RWPE2 (cell line): ENCODE measurements at regions not wholly inside any gene's neighbourhood (a gene's known extent, or its start where the extent isn't known, plus 50 kb on each side); places are given as distances from the start of the nearest gene placed in this dataset.
"Not testable (repeated sequence)": the region's sequence is repeated elsewhere in the genome, so short reads cannot be mapped to it uniquely, and the experiment has no call there.

Source experiments
- ATAC-seq: fragments of 200-7000 bp; cut with Tn5 transposase; 3 replicates; pipeline ENCODE4 v1.9.1; 2021; ENCODE audit warnings: low read depth
- DNase-seq: peaks from one replicate; pipeline ENCODE4 v3.0.0-alpha.2; 2020; ENCODE audit warnings: low spot score
- H3K27ac ChIP-seq: fragments of 450-650 bp; 2 replicates; pipeline ENCODE4 v1.5.1; 2017; ENCODE audit warnings: mild to moderate bottlenecking; ENCODE audit not compliant: poor library complexity, severe bottlenecking
- H3K27me3 ChIP-seq: fragments of 250-450 bp; sonication (Bioruptor Pico); 2 replicates; pipeline ENCODE4 v1.5.1; 2021; ENCODE audit warnings: mild to moderate bottlenecking, moderate library complexity; ENCODE audit not compliant: insufficient read depth, poor library complexity, severe bottlenecking
- H3K36me3 ChIP-seq: fragments of 250-450 bp; sonication (Bioruptor Pico); 2 replicates; pipeline ENCODE4 v1.5.1; 2020; ENCODE audit warnings: low read depth, mild to moderate bottlenecking, moderate library complexity
- H3K4me1 ChIP-seq: fragments of 250-450 bp; sonication (Bioruptor Pico); 2 replicates; pipeline ENCODE4 v1.5.1; 2021; ENCODE audit warnings: mild to moderate bottlenecking, moderate library complexity; ENCODE audit not compliant: insufficient read depth, poor library complexity, severe bottlenecking
- H3K4me3 ChIP-seq: fragments of 250-450 bp; sonication (Bioruptor Pico); 2 replicates; pipeline ENCODE4 v1.5.1; 2021; ENCODE audit warnings: mild to moderate bottlenecking, moderate library complexity; ENCODE audit not compliant: severe bottlenecking
- H3K9me3 ChIP-seq: fragments of 250-450 bp; sonication (Bioruptor Pico); 2 replicates; pipeline ENCODE4 v1.5.1; 2021; ENCODE audit warnings: mild to moderate bottlenecking, moderate library complexity; ENCODE audit not compliant: severe bottlenecking
- CTCF ChIP-seq: fragments of 450-650 bp; IDR thresholded peaks from one replicate; pipeline ENCODE4 v1.5.1; 2017; ENCODE audit warnings: mild to moderate bottlenecking, moderate library complexity; ENCODE audit not compliant: poor library complexity, severe bottlenecking

DNA sequence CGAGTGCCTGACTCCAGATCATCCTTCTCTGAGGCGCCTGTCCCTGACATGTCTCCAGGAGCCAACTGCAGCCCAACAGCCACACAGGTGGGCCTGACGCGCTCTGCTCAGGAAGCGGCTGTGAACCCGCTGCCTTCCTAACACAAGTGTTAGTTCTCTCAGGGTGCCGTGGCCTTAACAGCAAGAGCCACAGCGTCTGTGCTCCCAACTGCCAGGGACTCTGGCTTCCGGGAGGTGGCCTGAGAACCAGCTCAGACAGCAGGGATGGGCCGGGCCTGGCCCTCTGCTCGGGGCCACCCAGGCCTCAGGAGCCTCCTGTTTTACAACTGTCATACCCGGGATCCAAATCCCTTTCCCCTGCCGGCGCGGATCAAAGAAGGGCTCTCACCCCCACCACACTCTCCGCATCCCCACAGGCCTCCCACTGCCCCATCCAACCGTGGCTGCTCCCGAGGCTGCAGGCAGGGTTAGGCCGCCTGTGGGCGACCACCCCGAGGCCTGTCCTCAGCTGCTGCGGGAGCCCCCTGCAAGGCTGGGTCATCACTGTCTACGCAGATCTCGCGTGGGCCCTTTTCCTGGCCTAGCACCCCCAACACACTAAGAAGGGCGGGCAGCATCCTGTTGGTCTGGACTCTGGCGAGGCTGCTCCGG, 114.2 kb upstream of the ZNF236 start:
- DNase-seq (no peak), ATAC-seq (no peak)
- Histone ChIP-seq H3K4me1 (no peaks in the 10 kb centered on the region), H3K4me3 (no peak overlapping the region), H3K9me3 (no peaks in the 10 kb centered on the region), H3K36me3 (no peaks in the 10 kb centered on the region), H3K27me3 (no peaks in the 10 kb centered on the region), H3K27ac (no peak overlapping the region)
- TF ChIP-seq CTCF = no peak

- no peaks in the 10 kb centered on the region for H3K27me3 ChIP-seq
- no peak for TF ChIP-seq CTCF
- H3K36me3 ChIP-seq = no peaks in the 10 kb centered on the region
- H3K9me3 ChIP-seq = no peaks in the 10 kb centered on the region
- H3K4me1 ChIP-seq = no peaks in the 10 kb centered on the region
- no peak for ATAC-seq
- H3K27ac ChIP-seq = no peak overlapping the region
- H3K4me3 ChIP-seq = no peak overlapping the region
- DNase-seq = no peak
These were observed 114.8 kb upstream of the ZNF236 start for GRCh38 chr18:76707534-76707933.

DNA sequence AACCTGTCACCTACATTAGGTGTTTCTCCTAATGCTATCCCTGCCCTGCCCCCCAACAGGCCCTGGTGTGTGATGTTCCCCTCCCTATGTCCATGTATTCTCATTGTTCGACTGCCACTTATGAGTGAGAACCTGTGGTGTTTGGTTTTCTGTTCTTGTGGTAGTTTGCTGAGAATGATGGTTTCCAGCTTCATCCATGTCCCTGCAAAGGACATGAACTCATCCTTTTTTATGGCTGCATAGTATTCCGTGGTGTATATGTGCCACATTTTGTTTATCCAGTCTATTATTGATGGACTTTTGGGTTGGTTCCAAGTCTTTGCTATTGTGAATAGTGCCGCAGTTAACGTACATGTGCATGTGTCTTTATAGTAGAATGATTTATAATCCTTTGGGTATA, 117.8 kb upstream of the ZNF236 start:
- ATAC-seq, H3K27me3 ChIP-seq, DNase-seq, H3K36me3 ChIP-seq, H3K4me3 ChIP-seq, H3K4me1 ChIP-seq, H3K27ac ChIP-seq, H3K9me3 ChIP-seq: not testable (repeated sequence)

- DNase-seq = no peak
- H3K4me1 ChIP-seq = no peaks in the 10 kb centered on the region
- H3K36me3 ChIP-seq = no peaks in the 10 kb centered on the region
- no peak overlapping the region for H3K27ac ChIP-seq
- H3K27me3 ChIP-seq = no peaks in the 10 kb centered on the region
- no peak for ATAC-seq
- TF ChIP-seq CTCF = no peak
- no peaks in the 10 kb centered on the region for H3K9me3 ChIP-seq
- no peak overlapping the region for H3K4me3 ChIP-seq
These were observed 122.4 kb upstream of the ZNF236 start for GRCh38 chr18:76699923-76700322.

DNA sequence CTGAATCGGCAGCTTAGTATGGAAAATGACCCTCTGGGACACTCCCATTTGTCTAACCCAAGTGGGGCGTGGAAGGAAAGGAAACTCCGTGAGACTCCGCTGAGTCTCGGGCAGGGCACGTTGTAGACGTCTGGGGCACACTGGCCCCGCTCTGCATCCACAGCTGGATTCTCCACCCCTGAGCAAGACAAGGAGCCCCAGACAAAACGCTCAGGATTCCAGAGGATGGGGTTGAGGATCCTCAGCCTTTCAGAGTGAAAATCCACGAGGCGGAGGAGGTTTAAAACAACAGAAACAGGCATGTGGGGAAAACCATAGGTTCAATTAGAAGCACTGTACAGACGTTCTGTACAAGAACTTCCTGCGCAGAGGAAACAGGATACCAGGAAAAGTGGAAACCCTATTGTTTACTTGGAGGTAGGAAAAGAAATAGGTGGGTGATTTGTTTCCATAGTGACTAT, 124.9 kb upstream of the ZNF236 start:
- Histone ChIP-seq H3K27ac (no peak overlapping the region), H3K4me3 (no peak overlapping the region), H3K9me3 (no peaks in the 10 kb centered on the region), H3K27me3 (no peaks in the 10 kb centered on the region), H3K4me1 (no peaks in the 10 kb centered on the region), H3K36me3 (no peaks in the 10 kb centered on the region)
- ATAC-seq = no peak
- no peak for DNase-seq
- TF ChIP-seq CTCF = no peak
